BJ (cell line): ENCODE measurements at regions not wholly inside any gene's neighbourhood (a gene's known extent, or its start where the extent isn't known, plus 50 kb on each side); places are given as distances from the start of the nearest gene placed in this dataset.

Experiments
- CTCF ChIA-PET: fragments of 350-600 bp; formaldehyde crosslinking; extraction: SDS; loops from one replicate; lab custom pipeline; 2021; ENCODE audit warnings: antibody characterized with exemption, inconsistent platforms; lab: Yijun Ruan, JAX
- POLR2A ChIA-PET: fragments of 300-600 bp; sonication (Branson Sonifier 250); formaldehyde crosslinking; extraction: SDS; loops from one replicate; lab custom pipeline; 2021; ENCODE audit warnings: antibody characterized with exemption; lab: Charles Lee
- DNase-seq: peaks from one replicate; pipeline ENCODE4 v3.0.0-alpha.2; 2011; ENCODE audit warnings: low read depth
- H3K27me3 ChIP-seq: 2 replicates; pipeline ENCODE4 v1.6.0; 2011; ENCODE audit warnings: low read length; ENCODE audit not compliant: control insufficient read depth, insufficient read depth
- H3K36me3 ChIP-seq: 2 replicates; pipeline ENCODE4 v1.5.1; 2011; ENCODE audit warnings: low read length; ENCODE audit not compliant: control insufficient read depth, insufficient read depth
- H3K4me3 ChIP-seq: 2 replicates; pipeline ENCODE4 v1.5.1; 2011; ENCODE audit warnings: low read depth, mild to moderate bottlenecking, control low read depth, low read length
- TF ChIP-seq, protein P1 (sequence below): IDR thresholded peaks from 2 replicates; pipeline ENCODE4 v1.5.1; 2011; ENCODE audit warnings: low read depth, mild to moderate bottlenecking, control low read depth, inconsistent platforms, low read length, moderate library complexity; ENCODE audit not compliant: insufficient read depth

DNA sequence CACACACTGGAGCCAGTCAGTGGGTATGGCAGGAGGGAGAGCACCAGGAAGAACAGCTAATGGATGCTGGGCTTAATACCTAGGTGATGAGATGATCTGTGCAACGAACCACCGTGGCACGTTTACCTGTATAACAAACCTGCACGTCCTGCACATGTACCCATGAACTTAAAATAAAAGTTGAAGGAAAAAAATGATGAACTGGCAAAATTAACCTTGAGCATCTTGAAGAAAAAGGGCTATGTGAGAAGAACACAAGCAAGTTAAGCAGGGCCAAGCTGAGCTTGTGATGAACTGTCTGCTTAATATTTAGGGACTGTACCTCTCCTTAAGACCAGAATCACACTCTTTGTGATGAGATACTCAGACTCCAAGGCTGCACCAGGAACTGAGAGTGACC, 70.0 kb downstream of the TTC6 start:
- H3K27me3 ChIP-seq = 0 out of 2 replicates have a peak, but pooled peaks cover 2% of the 10 kb centered on the region
- no peak for DNase-seq
- CTCF ChIA-PET = interaction anchor here (0.7 kb wide), 1 partner anchor 9 kb away, joined by 3 read pairs; no protein-coding TSS in a partner anchor
- POLR2A ChIA-PET = no interaction called here
- TF ChIP-seq, protein P1, sequence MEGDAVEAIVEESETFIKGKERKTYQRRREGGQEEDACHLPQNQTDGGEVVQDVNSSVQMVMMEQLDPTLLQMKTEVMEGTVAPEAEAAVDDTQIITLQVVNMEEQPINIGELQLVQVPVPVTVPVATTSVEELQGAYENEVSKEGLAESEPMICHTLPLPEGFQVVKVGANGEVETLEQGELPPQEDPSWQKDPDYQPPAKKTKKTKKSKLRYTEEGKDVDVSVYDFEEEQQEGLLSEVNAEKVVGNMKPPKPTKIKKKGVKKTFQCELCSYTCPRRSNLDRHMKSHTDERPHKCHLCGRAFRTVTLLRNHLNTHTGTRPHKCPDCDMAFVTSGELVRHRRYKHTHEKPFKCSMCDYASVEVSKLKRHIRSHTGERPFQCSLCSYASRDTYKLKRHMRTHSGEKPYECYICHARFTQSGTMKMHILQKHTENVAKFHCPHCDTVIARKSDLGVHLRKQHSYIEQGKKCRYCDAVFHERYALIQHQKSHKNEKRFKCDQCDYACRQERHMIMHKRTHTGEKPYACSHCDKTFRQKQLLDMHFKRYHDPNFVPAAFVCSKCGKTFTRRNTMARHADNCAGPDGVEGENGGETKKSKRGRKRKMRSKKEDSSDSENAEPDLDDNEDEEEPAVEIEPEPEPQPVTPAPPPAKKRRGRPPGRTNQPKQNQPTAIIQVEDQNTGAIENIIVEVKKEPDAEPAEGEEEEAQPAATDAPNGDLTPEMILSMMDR = no peak
- H3K4me3 ChIP-seq = no peak overlapping the region
- no peaks in the 10 kb centered on the region for H3K36me3 ChIP-seq

DNA sequence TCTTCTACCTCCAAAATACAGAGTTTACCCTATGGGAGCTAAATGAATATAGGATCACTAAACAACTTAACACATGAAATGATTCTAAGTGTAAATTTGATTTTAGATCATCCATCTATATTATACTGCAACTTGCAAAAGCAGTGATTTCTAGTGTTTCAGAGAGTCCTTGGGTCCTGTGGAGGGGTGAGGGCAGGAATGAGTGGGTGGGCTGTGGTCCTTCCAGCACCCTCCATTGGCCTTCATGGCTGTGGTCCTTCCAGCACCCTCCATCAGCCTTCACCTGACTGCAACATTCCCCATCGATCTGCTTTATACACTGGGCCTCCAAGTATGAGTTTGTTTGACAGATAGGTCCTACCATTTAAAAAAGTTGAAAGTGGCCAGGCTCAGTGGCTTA, 70.5 kb downstream of the TTC6 start:
- TF ChIP-seq, protein P1 = no peak
- Histone ChIP-seq H3K36me3 (no peaks in the 10 kb centered on the region), H3K4me3 (no peak overlapping the region), H3K27me3 (0 out of 2 replicates have a peak, but pooled peaks cover 2% of the 10 kb centered on the region)
- POLR2A ChIA-PET = no interaction called here
- CTCF ChIA-PET = interaction anchor here (0.7 kb wide), 1 partner anchor 10 kb away, joined by 3 read pairs; no protein-coding TSS in a partner anchor
- no peak for DNase-seq

DNA sequence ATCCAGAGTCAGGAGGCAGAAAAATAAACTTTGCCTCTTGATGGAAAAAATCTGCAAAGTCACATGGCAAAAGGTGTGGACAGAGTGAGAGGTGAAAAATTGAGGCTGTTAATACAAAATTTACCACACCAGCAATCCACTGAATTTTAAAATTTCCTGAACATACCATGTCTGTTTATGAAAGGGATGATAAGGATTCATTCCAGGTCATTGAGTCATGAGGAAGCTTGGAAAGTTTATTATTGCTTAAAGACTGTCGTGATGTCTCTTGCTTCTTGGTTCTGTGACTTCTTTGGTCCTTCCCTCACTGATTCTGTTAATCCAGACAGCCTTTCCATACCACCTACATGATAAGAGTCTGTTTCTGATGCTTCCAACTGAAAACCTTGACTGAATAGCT, 73.2 kb downstream of the TTC6 start:
- TF ChIP-seq, protein P1 = no peak
- ChIA-PET POLR2A (no interaction called here), CTCF (interaction anchor here (0.7 to 1.2 kb wide), 3 partner anchors 17 to 423 kb away, joined by 3 read pairs; no protein-coding TSS in a partner anchor)
- Histone ChIP-seq H3K4me3 (no peak overlapping the region), H3K27me3 (no peaks in the 10 kb centered on the region), H3K36me3 (no peaks in the 10 kb centered on the region)
- peak; percentile 11 for DNase-seq

DNA sequence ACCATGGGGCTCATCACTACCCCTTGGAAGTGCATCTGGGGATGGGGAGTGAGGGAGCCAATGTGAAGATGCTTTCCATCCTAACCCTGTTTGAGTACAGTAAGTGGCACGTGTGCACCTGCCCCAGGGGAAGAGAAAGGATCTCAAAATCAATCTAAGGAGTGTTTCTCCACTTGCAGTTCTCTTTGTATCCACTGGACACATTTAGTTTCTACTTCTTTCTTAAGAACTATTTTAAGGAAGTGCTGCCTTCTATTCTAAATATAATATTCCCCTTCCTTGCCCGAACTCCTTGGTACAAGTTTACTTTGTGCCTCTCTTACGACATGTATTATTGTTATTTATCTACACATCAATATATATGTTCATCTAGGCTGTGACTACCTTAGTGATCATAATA, 73.8 kb downstream of the TTC6 start:
- ChIA-PET POLR2A (no interaction called here), CTCF (interaction anchor here (1.2 kb wide), 1 partner anchor 19 kb away, joined by 3 read pairs; no protein-coding TSS in a partner anchor)
- Histone ChIP-seq H3K27me3 (no peaks in the 10 kb centered on the region), H3K4me3 (no peak overlapping the region), H3K36me3 (no peaks in the 10 kb centered on the region)
- TF ChIP-seq, protein P1 = no peak
- no peak for DNase-seq

DNA sequence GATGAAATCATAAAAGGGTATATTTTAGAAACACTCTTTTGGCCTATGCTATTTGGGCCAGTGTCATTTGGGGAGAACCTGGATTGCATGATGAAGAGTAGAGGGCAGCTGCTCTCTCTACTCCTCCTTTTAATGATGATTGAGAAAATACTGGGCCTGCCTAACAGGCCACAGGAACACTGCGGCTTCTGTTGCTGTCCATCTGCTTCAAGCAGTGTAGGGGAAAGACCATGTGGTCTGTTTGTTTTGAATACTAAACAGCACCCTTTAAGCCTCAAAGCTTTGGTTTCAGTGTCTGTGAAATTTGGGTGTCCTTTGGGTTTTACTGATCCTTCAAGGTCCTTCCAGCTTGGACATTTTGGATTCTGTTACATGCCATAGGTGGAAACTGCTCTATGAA, 78.0 kb downstream of the TTC6 start:
- TF ChIP-seq, protein P1 = no peak
- DNase-seq = no peak
- ChIA-PET POLR2A (no interaction called here), CTCF (interaction anchor here (0.5 kb wide), 1 partner anchor 759 kb away, joined by 3 read pairs; no protein-coding TSS in a partner anchor)
- Histone ChIP-seq H3K27me3 (no peaks in the 10 kb centered on the region), H3K4me3 (no peak overlapping the region), H3K36me3 (no peaks in the 10 kb centered on the region)
